ENCODE measurements at regions not wholly inside any gene's neighbourhood (a gene's known extent, or its start where the extent isn't known, plus 50 kb on each side); places are given as distances from the start of the nearest gene placed in this dataset.

DNA sequence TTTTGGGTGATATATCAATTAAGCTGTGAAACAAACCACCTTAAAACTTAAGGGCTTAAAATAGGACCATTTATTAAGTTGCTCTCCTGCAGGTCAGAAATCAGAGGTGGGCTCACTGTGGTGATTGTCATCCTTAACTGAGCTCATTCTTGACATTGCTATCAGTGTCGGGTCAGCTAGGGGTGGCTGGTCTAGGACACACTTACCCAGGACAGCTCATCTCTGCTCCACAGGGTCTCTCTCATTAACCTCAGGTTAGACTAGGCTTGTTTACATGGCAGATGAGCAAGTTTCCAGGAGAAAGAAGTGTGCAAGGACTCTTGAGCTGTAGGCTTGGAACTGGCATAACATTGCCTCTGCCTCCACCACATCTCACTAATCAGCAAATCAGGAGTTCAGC, 601.0 kb upstream of the RAG2 start:
- no peak for TF ChIP-seq POLR2A (IDR thresholded peaks at IDR 0.05)
- TF ChIP-seq, protein P1, sequence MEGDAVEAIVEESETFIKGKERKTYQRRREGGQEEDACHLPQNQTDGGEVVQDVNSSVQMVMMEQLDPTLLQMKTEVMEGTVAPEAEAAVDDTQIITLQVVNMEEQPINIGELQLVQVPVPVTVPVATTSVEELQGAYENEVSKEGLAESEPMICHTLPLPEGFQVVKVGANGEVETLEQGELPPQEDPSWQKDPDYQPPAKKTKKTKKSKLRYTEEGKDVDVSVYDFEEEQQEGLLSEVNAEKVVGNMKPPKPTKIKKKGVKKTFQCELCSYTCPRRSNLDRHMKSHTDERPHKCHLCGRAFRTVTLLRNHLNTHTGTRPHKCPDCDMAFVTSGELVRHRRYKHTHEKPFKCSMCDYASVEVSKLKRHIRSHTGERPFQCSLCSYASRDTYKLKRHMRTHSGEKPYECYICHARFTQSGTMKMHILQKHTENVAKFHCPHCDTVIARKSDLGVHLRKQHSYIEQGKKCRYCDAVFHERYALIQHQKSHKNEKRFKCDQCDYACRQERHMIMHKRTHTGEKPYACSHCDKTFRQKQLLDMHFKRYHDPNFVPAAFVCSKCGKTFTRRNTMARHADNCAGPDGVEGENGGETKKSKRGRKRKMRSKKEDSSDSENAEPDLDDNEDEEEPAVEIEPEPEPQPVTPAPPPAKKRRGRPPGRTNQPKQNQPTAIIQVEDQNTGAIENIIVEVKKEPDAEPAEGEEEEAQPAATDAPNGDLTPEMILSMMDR (IDR thresholded peaks at IDR 0.05 in 8 of 11, conservative IDR thresholded peaks at IDR 0.05 in 3 of 11), result no peak
- TF ChIP-seq POLR2AphosphoS5 (IDR thresholded peaks at IDR 0.05), result no peak

Measured in spleen (tissue), 7 donors.